GM18505 (cell line): ENCODE measurements at regions not wholly inside any gene's neighbourhood (a gene's known extent, or its start where the extent isn't known, plus 50 kb on each side); places are given as distances from the start of the nearest gene placed in this dataset.

Experiments
- ATAC-seq: cut with Tn5 transposase; IDR thresholded peaks from one replicate; pipeline ENCODE4 v1.9.1; 2021; ENCODE audit not compliant: unreplicated experiment
- POLR2A ChIP-seq: IDR thresholded peaks from 4 replicates; pipeline ENCODE4 v1.6.1; 2011; ENCODE audit warnings: borderline replicate concordance; ENCODE audit not compliant: insufficient read depth, insufficient read length; ENCODE audit errors: extremely low read depth

- ATAC-seq = no peak
- no peak for TF ChIP-seq POLR2A
Measured at GRCh38 chr5:73263001-73263710, 90.2 kb downstream of the TMEM174 start.

DNA sequence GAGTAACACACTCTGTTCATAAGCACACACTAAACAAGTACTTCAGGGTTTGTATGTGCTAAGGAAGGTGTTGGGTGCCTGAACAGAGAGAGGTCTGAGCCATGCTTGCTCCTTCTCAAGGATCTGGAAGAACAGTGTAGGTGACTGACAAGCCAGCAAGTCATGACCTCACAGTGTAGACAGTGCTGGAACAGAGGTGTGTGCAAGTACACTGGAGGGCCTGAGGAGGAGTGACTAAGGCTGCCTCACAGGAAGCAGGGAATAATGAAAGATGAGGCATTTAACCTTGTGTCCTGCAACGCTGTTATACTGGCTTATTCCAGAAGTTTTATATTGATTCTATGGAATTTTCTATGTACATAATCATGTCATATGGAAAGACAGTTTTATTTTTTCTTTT is 83.9 kb downstream of the TMEM174 start:
- TF ChIP-seq POLR2A = no peak
- no peak for ATAC-seq

- no peak for TF ChIP-seq POLR2A
- no peak for ATAC-seq
Measured at GRCh38 chr5:73256462-73256861, 83.5 kb downstream of the TMEM174 start.

DNA sequence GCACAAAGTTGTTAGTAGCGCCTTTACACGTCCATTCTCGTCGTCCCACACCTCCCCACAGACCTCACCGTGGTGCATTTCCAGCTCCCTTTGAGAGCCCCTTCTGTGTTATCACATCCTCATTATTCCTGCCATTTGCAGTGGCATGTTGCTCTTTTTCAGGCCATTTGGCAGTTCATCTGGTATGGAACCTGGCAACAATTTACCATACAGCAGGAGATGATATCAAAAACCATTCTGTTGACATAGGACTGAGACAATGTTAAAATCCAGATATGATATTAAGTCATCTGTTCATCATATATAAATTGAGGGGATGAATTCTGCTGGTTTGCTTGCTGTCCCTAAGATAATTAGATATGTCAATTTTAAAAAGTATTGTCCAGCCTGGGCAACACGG is 83.0 kb downstream of the TMEM174 start:
- no peak for ATAC-seq
- TF ChIP-seq POLR2A = no peak

GRCh38 chr5:73254642-73255041 is 81.6 kb downstream of the TMEM174 start:
- ATAC-seq = no peak
- TF ChIP-seq POLR2A = no peak

DNA sequence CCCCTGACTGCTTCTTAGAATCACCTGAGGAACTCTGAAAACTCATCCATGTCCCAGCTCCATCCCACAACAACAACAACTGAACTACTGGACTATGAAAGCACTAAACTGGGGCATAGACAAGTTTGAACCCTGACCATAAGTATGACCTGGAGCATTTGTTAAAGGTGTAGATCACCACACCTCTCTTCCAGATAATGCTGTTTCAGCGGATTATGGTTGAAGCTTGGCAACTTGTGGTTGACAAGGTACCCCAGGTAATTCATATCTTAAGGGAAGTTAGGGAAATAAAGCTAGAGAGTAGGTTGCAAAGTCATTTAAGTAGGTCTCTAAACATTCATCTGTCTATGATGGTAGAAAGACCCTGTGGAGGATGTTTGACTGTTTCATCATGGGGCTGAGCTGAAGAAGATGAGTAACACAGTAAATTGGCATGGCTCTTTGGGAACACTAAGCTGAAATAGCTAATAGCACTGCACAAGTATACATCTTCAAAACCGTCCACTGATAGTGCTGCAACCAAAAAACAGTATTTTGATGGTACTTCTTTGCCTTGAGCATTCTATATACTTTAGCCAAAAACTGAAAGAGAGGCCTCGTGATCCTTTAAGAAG is 80.2 kb downstream of the TMEM174 start:
- no peak for ATAC-seq
- TF ChIP-seq POLR2A = no peak

GRCh38 chr5:73250645-73251044 is 77.7 kb downstream of the TMEM174 start:
- ATAC-seq = no peak
- no peak for TF ChIP-seq POLR2A

DNA sequence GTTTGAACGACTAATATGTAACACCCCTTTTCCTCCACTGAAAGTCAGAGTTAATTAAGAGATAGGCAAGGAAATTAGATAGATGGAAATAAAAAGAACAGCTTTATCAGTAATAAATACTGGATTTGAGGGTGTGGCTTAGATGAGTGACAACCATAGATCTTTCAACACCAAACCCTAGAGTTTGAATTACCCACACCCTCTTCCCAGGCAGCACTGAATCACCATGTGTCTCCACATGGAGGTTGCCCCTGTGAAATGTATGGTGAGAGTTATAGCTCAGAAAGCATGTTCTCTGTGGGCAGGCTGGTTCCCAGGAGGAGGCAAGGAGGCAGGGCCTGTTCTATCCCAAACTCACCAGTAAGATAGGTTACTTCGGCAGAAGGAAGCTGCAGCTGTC is 69.7 kb downstream of the TMEM174 start:
- ATAC-seq = no peak
- no peak for TF ChIP-seq POLR2A

- ATAC-seq = no peak
- TF ChIP-seq POLR2A = no peak
Measured at GRCh38 chr5:73238873-73239272, 65.9 kb downstream of the TMEM174 start.

- no peak for TF ChIP-seq POLR2A
- no peak for ATAC-seq
Measured at GRCh38 chr5:73236541-73237128, 63.6 kb downstream of the TMEM174 start.

DNA sequence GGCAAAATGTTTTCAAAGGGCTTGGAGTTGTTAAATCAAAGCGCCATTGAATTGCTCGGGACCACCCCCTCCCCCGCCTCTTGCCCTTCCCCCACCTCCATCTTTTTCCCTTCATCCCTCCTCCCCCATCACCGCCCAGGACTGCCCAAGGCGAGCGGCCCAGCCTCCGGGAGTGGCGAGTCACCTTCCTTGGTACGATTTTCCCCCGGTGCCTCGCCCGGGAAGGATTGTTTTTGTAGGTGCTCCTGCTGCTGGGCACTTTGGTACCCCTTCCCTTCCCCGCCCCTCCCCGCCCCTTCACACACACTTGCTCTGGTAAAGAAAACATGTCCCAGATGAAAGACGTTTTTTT is 61.2 kb downstream of the TMEM174 start:
- no peak for ATAC-seq

GRCh38 chr5:73233461-73234203 is 60.6 kb downstream of the TMEM174 start:
- no peak for ATAC-seq

More for the DNA sequence above, 61.2 kb downstream of the TMEM174 start:
- no peak for TF ChIP-seq POLR2A

DNA sequence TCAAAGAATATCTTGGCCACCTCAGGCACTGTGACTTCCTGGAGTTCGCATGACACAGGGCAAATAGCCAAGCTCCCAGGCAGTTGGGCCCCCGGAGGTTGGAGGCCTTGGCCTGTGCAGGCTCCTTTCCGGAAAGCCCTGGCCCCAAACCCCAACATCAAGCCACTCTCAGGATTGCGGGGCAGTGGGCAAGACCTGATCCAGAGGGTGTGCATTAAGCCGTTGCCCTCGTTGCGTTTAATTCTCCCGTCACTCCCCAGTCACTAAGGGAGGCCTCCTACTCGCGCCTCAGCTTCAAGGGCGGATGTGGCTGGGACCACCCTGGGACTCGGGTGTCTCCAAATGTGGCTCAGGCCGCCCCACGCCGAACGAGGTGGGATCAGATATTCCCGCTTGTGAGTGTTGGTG is 60.1 kb downstream of the TMEM174 start:
- no peak for TF ChIP-seq POLR2A
- no peak for ATAC-seq

More at GRCh38 chr5:73233461-73234203, 60.6 kb downstream of the TMEM174 start:
- no peak for TF ChIP-seq POLR2A
